ENCODE measurements at regions not wholly inside any gene's neighbourhood (a gene's known extent, or its start where the extent isn't known, plus 50 kb on each side); places are given as distances from the start of the nearest gene placed in this dataset.

DNA sequence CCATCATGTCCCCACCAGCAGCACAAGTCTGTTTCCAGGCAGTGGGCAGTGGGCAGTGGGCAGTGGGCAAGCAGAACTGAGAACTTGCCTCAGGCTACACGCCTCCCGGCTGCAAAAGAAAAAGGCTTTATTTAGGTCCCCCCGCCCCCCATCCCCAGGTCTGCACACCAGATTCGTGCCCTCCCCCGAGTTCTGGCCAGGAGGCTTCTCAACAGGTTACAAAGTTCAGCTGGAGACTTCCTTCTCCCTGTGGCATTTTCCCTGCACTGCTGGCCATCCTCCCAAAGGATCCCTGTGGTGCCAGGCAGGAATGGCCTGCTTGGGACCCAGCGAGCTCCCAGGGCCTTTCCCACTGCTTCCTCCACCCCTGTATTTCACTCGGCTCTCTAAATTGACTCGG, 97.0 kb upstream of the TRIM2 start:
- no peaks in the 10 kb centered on the region for H3K23me2 ChIP-seq (ENCODE audit: insufficient read length, low read depth, low read length, poor library complexity, severe bottlenecking)
- H3K4me3 Mint-ChIP-seq, result no peak overlapping the region
- H3K79me1 ChIP-seq (ENCODE audit: insufficient read depth, low read depth, low read length, poor library complexity, severe bottlenecking), result no peaks in the 10 kb centered on the region
- no peak overlapping the region for H3K18ac ChIP-seq (ENCODE audit: insufficient read length, low read depth, low read length)
- H3K4me2 ChIP-seq (ENCODE audit: insufficient read depth, insufficient read length, low read length), result no peak overlapping the region
- DNase-seq, result no peak
- no peak overlapping the region for H3K14ac ChIP-seq (ENCODE audit: insufficient read depth, low read length)
- H3K27me3 ChIP-seq (ENCODE audit: insufficient read depth, low read length), result no peaks in the 10 kb centered on the region
- H3K23ac ChIP-seq (ENCODE audit: insufficient read length, low read depth, low read length), result no peak overlapping the region
- no peaks in the 10 kb centered on the region for H3K79me2 ChIP-seq (ENCODE audit: insufficient read depth, low read length)
- no peak overlapping the region for H3T11ph ChIP-seq (ENCODE audit: low read length)
- H4K91ac ChIP-seq (ENCODE audit: insufficient read length, low read depth, low read length), result no peak overlapping the region
- WGBS (ENCODE audit: extremely low coverage, insufficient read length, low lambda C conversion rate), result no CpG with 5 or more reads among the region's 8 CpGs
- H4K5ac ChIP-seq (ENCODE audit: insufficient read length, low read depth, low read length), result no peak overlapping the region
- TF ChIP-seq, protein P1, sequence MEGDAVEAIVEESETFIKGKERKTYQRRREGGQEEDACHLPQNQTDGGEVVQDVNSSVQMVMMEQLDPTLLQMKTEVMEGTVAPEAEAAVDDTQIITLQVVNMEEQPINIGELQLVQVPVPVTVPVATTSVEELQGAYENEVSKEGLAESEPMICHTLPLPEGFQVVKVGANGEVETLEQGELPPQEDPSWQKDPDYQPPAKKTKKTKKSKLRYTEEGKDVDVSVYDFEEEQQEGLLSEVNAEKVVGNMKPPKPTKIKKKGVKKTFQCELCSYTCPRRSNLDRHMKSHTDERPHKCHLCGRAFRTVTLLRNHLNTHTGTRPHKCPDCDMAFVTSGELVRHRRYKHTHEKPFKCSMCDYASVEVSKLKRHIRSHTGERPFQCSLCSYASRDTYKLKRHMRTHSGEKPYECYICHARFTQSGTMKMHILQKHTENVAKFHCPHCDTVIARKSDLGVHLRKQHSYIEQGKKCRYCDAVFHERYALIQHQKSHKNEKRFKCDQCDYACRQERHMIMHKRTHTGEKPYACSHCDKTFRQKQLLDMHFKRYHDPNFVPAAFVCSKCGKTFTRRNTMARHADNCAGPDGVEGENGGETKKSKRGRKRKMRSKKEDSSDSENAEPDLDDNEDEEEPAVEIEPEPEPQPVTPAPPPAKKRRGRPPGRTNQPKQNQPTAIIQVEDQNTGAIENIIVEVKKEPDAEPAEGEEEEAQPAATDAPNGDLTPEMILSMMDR (conservative IDR thresholded peaks at IDR 0.05), result no peak
- H2AFZ ChIP-seq (ENCODE audit: low read length), result no peak overlapping the region
- no peak overlapping the region for H2BK120ac ChIP-seq (ENCODE audit: low read depth, low read length, poor library complexity, severe bottlenecking)
- H4K20me1 ChIP-seq (ENCODE audit: control insufficient read depth, insufficient read depth, insufficient read length), result no peaks in the 10 kb centered on the region
- H3K27ac ChIP-seq (ENCODE audit: insufficient read length, low read depth, low read length), result no peak overlapping the region
- no peak overlapping the region for H2BK15ac ChIP-seq (ENCODE audit: low read depth, low read length)
- H3K56ac ChIP-seq (ENCODE audit: insufficient read length, low read depth, low read length), result no peak overlapping the region
- H3K4ac ChIP-seq (ENCODE audit: low read depth, low read length), result no peak overlapping the region
- H3K27me3 Mint-ChIP-seq (ENCODE audit: low read depth), result no peaks in the 10 kb centered on the region; the same call in 1 of the 2 replicates
- no peak overlapping the region for H2AK5ac ChIP-seq (ENCODE audit: insufficient read length, low read length)
- H2BK5ac ChIP-seq (ENCODE audit: insufficient read length, low read length), result no peak overlapping the region
- H2BK12ac ChIP-seq (ENCODE audit: insufficient read length, low read depth, low read length), result no peak overlapping the region
- no peaks in the 10 kb centered on the region for H3K9me3 ChIP-seq (ENCODE audit: control insufficient read depth, low read depth, low read length)
- H3K9me3 Mint-ChIP-seq, result peaks cover 8 to 14% of the 10 kb centered on the region in 2 experiments; a peak in 4 of 5 replicates
- H2BK20ac ChIP-seq (ENCODE audit: low read depth, low read length, poor library complexity, severe bottlenecking), result no peak overlapping the region
- H3K36me3 Mint-ChIP-seq (ENCODE audit: insufficient read depth in 1 of 3, low read depth in 3 of 3), result peaks cover 0 to 6% (median 4%) of the 10 kb centered on the region in 3 experiments; a peak in 5 of 7 replicates
- H3K4me1 ChIP-seq (ENCODE audit: insufficient read depth, low read length), result no peaks in the 10 kb centered on the region
- no peak overlapping the region for H3K27ac Mint-ChIP-seq
- H3K9ac ChIP-seq (ENCODE audit: extremely low read depth, insufficient read length, low read length), result no peak overlapping the region
- no peak overlapping the region for H4K8ac ChIP-seq (replicated peaks; ENCODE audit: insufficient read length, low read depth, low read length)
- H3K4me1 Mint-ChIP-seq, result peaks cover 4 to 13% of the 10 kb centered on the region in 2 experiments

Data from H9 (cell line).